Vagina (tissue), 2 donors: ENCODE measurements at regions not wholly inside any gene's neighbourhood (a gene's known extent, or its start where the extent isn't known, plus 50 kb on each side); places are given as distances from the start of the nearest gene placed in this dataset.

Experiments
- CTCF ChIP-seq, 3 experiments: fragments of 450-650 bp in 2 of 3; fragments of 200-600 bp in 1 of 3; sonication (generic) in 1 of 3; IDR thresholded peaks; one replicate each; pipeline ENCODE4 v1.5.1; 2017 to 2019; ENCODE audit warnings: antibody characterized with exemption in 3 of 3, mild to moderate bottlenecking in 2 of 3, moderate library complexity in 2 of 3
- POLR2A ChIP-seq, 2 donors: fragments of 450-650 bp; IDR thresholded peaks; one replicate each; pipeline ENCODE4 v1.6.1; 2017; ENCODE audit warnings: antibody characterized with exemption in 2 of 2, mild to moderate bottlenecking in 2 of 2, moderate library complexity in 2 of 2
- POLR2AphosphoS5 ChIP-seq, 2 donors: sonication (generic); formaldehyde crosslinking; IDR thresholded peaks; one replicate each; pipeline ENCODE4 v1.9.0; 2017; ENCODE audit warnings: antibody characterized with exemption in 2 of 2, mild to moderate bottlenecking in 2 of 2, low read depth in 1 of 2; ENCODE audit not compliant: insufficient read depth in 1 of 2

GRCh38 chr14:53663709-53664108, 292.9 kb downstream of the BMP4 start:
- TF ChIP-seq CTCF (IDR thresholded peaks at IDR 0.05) (no peak), POLR2AphosphoS5 (IDR thresholded peaks at IDR 0.05; ENCODE audit: insufficient read depth in 1 of 2, low read depth in 1 of 2) (no peak), POLR2A (IDR thresholded peaks at IDR 0.05) (no peak)
